ENCODE measurements at regions not wholly inside any gene's neighbourhood (a gene's known extent, or its start where the extent isn't known, plus 50 kb on each side); places are given as distances from the start of the nearest gene placed in this dataset.

DNA sequence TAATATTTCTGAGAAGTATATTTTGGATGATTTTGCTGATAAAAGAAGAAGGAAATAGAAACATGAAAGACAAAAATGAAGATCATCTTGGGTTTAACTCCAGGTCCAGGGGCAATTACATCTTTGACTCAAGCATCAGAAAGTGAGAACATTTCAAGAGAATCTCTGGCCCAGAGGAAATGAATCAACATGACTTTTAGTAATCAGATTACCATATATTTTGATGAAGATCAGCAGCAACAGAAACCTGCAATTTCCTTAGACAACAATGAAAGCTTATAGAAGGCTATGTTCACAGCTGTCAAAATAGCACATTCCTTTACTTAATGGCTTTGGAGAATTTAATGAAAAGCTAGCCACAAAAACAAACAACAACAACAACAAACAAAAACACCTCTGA lies 638.1 kb downstream of the EFNA5 start:
- TF ChIP-seq, protein P1, sequence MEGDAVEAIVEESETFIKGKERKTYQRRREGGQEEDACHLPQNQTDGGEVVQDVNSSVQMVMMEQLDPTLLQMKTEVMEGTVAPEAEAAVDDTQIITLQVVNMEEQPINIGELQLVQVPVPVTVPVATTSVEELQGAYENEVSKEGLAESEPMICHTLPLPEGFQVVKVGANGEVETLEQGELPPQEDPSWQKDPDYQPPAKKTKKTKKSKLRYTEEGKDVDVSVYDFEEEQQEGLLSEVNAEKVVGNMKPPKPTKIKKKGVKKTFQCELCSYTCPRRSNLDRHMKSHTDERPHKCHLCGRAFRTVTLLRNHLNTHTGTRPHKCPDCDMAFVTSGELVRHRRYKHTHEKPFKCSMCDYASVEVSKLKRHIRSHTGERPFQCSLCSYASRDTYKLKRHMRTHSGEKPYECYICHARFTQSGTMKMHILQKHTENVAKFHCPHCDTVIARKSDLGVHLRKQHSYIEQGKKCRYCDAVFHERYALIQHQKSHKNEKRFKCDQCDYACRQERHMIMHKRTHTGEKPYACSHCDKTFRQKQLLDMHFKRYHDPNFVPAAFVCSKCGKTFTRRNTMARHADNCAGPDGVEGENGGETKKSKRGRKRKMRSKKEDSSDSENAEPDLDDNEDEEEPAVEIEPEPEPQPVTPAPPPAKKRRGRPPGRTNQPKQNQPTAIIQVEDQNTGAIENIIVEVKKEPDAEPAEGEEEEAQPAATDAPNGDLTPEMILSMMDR (IDR thresholded peaks at IDR 0.05), result no peak
- TF ChIP-seq EZH2 (IDR thresholded peaks at IDR 0.05; ENCODE audit: borderline replicate concordance, insufficient read depth, low read depth, low read length, poor library complexity, severe bottlenecking), result no peak
